Common myeloid progenitor, CD34-positive (primary cell): ENCODE measurements at regions not wholly inside any gene's neighbourhood (a gene's known extent, or its start where the extent isn't known, plus 50 kb on each side); places are given as distances from the start of the nearest gene placed in this dataset.
A peak's percentile ranks its signal among the peaks of the same experiment; 100 is the strongest.

Experiments used
- CTCF ChIA-PET: fragments of 350-600 bp; sonication (Branson Sonifier 250); formaldehyde crosslinking; loops from one replicate; lab custom pipeline; 2021; ENCODE audit warnings: antibody characterized with exemption; lab: Charles Lee
- POLR2A ChIA-PET: fragments of 350-600 bp; sonication (Branson Sonifier 250); formaldehyde crosslinking; loops from one replicate; lab custom pipeline; 2021; ENCODE audit warnings: antibody characterized with exemption; lab: Charles Lee
- DNase-seq, 3 donors: peaks; one replicate each; pipeline versions ENCODE4 v3.0.0 to v3.0.0-alpha.2; 2013
- H3K27ac ChIP-seq, 2 experiments: 1 replicate in 1 of 2; 2 replicates in 1 of 2; pipeline ENCODE4 v1.7.0; 2013; ENCODE audit warnings: inconsistent platforms in 2 of 2, low read length in 2 of 2, mild to moderate bottlenecking in 2 of 2, low read depth in 1 of 2, moderate library complexity in 1 of 2; ENCODE audit not compliant: severe bottlenecking in 2 of 2, insufficient read depth in 1 of 2, poor library complexity in 1 of 2
- H3K27me3 ChIP-seq, 5 experiments: replicated peaks in 2 of 5; 1 replicate in 3 of 5; 2 replicates in 2 of 5; pipeline versions ENCODE4 v1.6.1 to v1.7.0; 2013; ENCODE audit warnings: low read length in 4 of 5, mild to moderate bottlenecking in 2 of 5, moderate library complexity in 2 of 5, inconsistent platforms in 1 of 5; ENCODE audit not compliant: insufficient read depth in 5 of 5, control insufficient read depth in 4 of 5
- H3K36me3 ChIP-seq, 4 experiments: 1 replicate in 2 of 4; 2 replicates in 2 of 4; pipeline versions ENCODE4 v1.6.1 to v1.7.0; 2013; ENCODE audit warnings: low read length in 3 of 4, control low read depth in 1 of 4, mild to moderate bottlenecking in 1 of 4; ENCODE audit not compliant: control insufficient read depth in 4 of 4, insufficient read depth in 4 of 4
- H3K4me1 ChIP-seq, 4 experiments: 1 replicate in 3 of 4; 2 replicates in 1 of 4; pipeline versions ENCODE4 v1.6.1 to v1.7.1; 2013; ENCODE audit warnings: low read length in 3 of 4, mild to moderate bottlenecking in 3 of 4, control low read depth in 1 of 4, inconsistent platforms in 1 of 4, moderate library complexity in 1 of 4; ENCODE audit not compliant: control insufficient read depth in 4 of 4, insufficient read depth in 4 of 4; ENCODE audit errors: control extremely low read depth in 1 of 4
- H3K4me3 ChIP-seq, 7 experiments: 1 replicate in 4 of 7; 2 replicates in 3 of 7; pipeline versions ENCODE4 v1.5.1 to v1.7.0; 2013; ENCODE audit warnings: mild to moderate bottlenecking in 7 of 7, low read length in 6 of 7, moderate library complexity in 6 of 7, inconsistent platforms in 2 of 7, low read depth in 2 of 7, control low read depth in 1 of 7; ENCODE audit not compliant: insufficient read depth in 4 of 7, control insufficient read depth in 1 of 7; ENCODE audit errors: extremely low read depth in 1 of 7
- H3K9me3 ChIP-seq, 5 experiments: 1 replicate in 4 of 5; 2 replicates in 1 of 5; pipeline versions ENCODE4 v1.6.1 to v1.7.1; 2013; ENCODE audit warnings: low read length in 4 of 5, mild to moderate bottlenecking in 2 of 5, inconsistent platforms in 1 of 5, low read depth in 1 of 5, moderate library complexity in 1 of 5; ENCODE audit not compliant: control insufficient read depth in 4 of 5, insufficient read depth in 2 of 5; ENCODE audit errors: control extremely low read depth in 1 of 5
- WGBS: methylation state at CpG from one replicate; pipeline ENCODE4 v1.1.5; 2013; ENCODE audit not compliant: insufficient coverage; 5-methylcytosine and 5-hydroxymethylcytosine counted together

- ChIA-PET CTCF (no interaction called here), POLR2A (no interaction called here)
- no CpG with 5 or more reads among the region's 3 CpGs for WGBS
- DNase-seq: no peak
- Histone ChIP-seq H3K27ac (no peak overlapping the region), H3K4me1 (no peaks in the 10 kb centered on the region), H3K4me3 (no peak overlapping the region), H3K27me3 (no peaks in the 10 kb centered on the region), H3K9me3 (no peaks in the 10 kb centered on the region), H3K36me3 (no peaks in the 10 kb centered on the region)
These were observed 772.6 kb downstream of the TSN start for GRCh38 chr2:122528061-122528460.

- H3K27me3 ChIP-seq: peaks cover 0 to 3% (median 0%) of the 10 kb centered on the region in 5 experiments
- POLR2A ChIA-PET: no interaction called here
- H3K4me3 ChIP-seq: no peak overlapping the region
- no peak for DNase-seq
- H3K36me3 ChIP-seq: no peaks in the 10 kb centered on the region
- no peak overlapping the region for H3K27ac ChIP-seq
- CTCF ChIA-PET: interaction anchor here (0.6 kb wide), 1 partner anchor 551 kb away, joined by 3 read pairs; no protein-coding TSS in a partner anchor
- no peaks in the 10 kb centered on the region for H3K4me1 ChIP-seq
- 96% methylated on average over 7 of the region's 11 CpGs for WGBS
- no peaks in the 10 kb centered on the region for H3K9me3 ChIP-seq
These were observed 773.7 kb downstream of the TSN start for GRCh38 chr2:122528958-122529705.

- ChIA-PET POLR2A (no interaction called here), CTCF (no interaction called here)
- WGBS: no CpG with 5 or more reads among the region's 2 CpGs
- peak overlapping the region in 2 of 7 experiments; percentile 29 to 42 for H3K4me3 ChIP-seq
- no peaks in the 10 kb centered on the region for H3K36me3 ChIP-seq
- no peaks in the 10 kb centered on the region for H3K9me3 ChIP-seq
- DNase-seq: peak; percentile 1 to 34 (median 5)
- no peaks in the 10 kb centered on the region for H3K4me1 ChIP-seq
- peaks cover 0 to 3% (median 0%) of the 10 kb centered on the region in 5 experiments for H3K27me3 ChIP-seq
- H3K27ac ChIP-seq: peak overlapping the region in 1 of 2 experiments; percentile 14
These were observed 775.4 kb downstream of the TSN start for GRCh38 chr2:122530814-122531213.

DNA sequence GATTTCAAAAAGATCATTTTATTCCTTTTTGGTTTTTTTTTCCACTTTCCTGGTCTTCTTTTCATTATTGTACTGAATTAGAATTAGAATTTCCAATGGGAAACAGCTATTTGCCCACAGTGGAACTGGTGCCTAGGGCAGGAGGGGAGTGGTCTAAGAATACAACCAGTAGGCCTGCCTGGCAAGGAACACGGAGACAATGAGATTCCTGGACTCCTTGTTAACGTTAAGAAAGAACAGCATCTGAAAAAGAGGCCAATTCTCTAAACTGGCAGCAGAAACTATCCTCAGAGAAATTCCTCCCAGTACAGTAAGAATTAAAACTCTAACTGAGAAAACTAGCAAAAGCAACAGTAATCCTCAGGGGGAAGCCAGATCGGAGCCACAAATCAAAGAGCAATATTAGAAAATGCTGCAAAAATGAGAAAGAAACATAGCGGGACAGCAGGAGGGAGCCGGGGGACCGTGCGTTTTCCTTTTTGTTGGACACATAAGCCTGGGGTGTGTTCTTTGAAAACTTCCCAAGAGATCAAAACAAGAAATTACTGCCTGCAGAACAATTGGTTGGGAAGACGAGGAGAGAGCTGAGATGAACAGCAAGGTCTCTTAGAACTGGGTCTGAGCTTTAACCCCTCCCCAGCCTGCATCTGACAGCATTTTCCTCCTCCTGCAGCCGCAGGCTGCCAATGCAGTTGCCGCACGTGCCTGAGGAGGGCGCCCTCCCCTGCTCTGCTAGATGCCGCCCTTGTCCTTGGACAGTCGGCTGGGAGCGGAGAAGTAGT, 776.0 kb downstream of the TSN start:
- Histone ChIP-seq H3K4me1 (no peaks in the 10 kb centered on the region), H3K4me3 (peak overlapping the region in 2 of 7 experiments; percentile 29 to 42), H3K9me3 (no peaks in the 10 kb centered on the region), H3K36me3 (no peaks in the 10 kb centered on the region), H3K27me3 (peaks cover 0 to 3% (median 0%) of the 10 kb centered on the region in 5 experiments), H3K27ac (peak overlapping the region in 1 of 2 experiments; percentile 14)
- no peak for DNase-seq
- CTCF ChIA-PET: no interaction called here
- POLR2A ChIA-PET: no interaction called here
- whole genome bisulfite sequencing: 97% methylated on average over 10 of the region's 15 CpGs

DNA sequence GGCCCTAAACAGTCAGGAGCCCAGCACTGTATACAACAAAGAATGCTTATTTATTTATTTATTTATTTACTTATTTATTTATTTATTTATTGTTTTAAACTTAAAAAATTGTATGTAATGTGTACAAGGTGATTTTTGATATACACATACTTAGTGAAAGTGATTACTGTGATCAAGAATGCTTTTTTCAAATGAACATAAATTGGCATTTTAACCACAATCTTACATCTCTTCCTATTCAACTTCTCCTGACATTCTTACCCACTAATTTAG, 776.6 kb downstream of the TSN start:
- ChIA-PET CTCF (no interaction called here), POLR2A (no interaction called here)
- H3K4me1 ChIP-seq: no peaks in the 10 kb centered on the region
- DNase-seq: no peak
- peaks cover 0 to 3% (median 0%) of the 10 kb centered on the region in 5 experiments for H3K27me3 ChIP-seq
- H3K4me3 ChIP-seq: no peak overlapping the region
- H3K36me3 ChIP-seq: no peaks in the 10 kb centered on the region
- no peaks in the 10 kb centered on the region for H3K9me3 ChIP-seq
- H3K27ac ChIP-seq: no peak overlapping the region

DNA sequence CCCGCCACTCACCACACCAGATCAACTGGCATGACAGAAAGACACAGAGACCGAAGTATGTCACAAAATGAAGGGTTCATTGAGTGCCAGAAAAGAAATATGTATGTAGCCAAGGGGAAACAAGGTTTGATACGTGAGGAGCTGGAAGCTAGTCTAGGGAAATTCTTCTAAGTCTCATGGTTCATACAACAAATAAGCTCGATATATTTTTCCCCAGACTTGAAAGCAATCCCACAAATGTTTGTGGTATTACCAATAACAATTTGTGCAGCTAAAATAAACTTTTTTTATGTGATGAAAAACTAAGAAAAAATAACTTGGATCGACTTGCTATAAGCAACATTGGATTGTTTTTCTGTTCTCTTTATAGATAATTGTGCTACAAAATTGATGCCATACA, 777.0 kb downstream of the TSN start:
- Histone ChIP-seq H3K4me3 (no peak overlapping the region), H3K36me3 (no peaks in the 10 kb centered on the region), H3K4me1 (no peaks in the 10 kb centered on the region), H3K27me3 (peaks cover 0 to 3% (median 0%) of the 10 kb centered on the region in 5 experiments), H3K9me3 (no peaks in the 10 kb centered on the region), H3K27ac (no peak overlapping the region)
- DNase-seq: no peak
- WGBS: 100% methylated on average over 2 of the region's 5 CpGs
- CTCF ChIA-PET: no interaction called here
- POLR2A ChIA-PET: no interaction called here

DNA sequence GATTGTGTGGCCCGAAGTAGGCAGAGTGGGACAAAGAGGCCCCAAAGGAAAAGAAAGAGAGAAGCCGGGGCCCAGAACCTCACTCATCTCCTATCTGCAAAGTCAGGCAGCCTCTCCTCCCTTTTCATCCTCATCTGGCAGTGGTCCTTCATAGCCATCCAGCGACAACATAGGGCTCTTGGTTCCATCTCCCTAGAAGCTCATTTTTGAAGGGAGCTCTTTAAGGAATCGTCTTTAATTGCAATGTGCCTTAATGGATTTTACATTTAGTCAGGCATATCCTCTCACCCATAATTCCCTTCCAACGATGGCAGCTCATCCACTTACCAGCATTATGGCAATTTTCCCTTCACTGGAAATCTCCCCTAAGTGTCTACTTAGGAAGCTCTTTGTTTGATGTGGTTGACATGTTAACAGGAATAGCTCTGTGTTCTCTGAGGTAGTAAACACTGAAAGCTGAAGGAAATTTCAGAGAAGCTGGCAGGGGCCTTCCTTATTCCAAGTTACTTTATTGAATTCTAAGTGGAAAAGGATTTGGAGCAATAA, 780.6 kb downstream of the TSN start:
- POLR2A ChIA-PET: no interaction called here
- H3K9me3 ChIP-seq: no peaks in the 10 kb centered on the region
- CTCF ChIA-PET: no interaction called here
- H3K36me3 ChIP-seq: no peaks in the 10 kb centered on the region
- no peak overlapping the region for H3K4me3 ChIP-seq
- H3K27me3 ChIP-seq: peaks cover 0 to 3% (median 0%) of the 10 kb centered on the region in 5 experiments
- no peak for DNase-seq
- no peaks in the 10 kb centered on the region for H3K4me1 ChIP-seq
- WGBS: 100% methylated on average over 4 of the region's 5 CpGs
- H3K27ac ChIP-seq: no peak overlapping the region
